Neural progenitor cell (in vitro differentiated cells): ENCODE measurements at regions not wholly inside any gene's neighbourhood (a gene's known extent, or its start where the extent isn't known, plus 50 kb on each side); places are given as distances from the start of the nearest gene placed in this dataset.
"Not testable (repeated sequence)": the region's sequence is repeated elsewhere in the genome, so short reads cannot be mapped to it uniquely, and the experiment has no call there.

Experiments used
- DNase-seq: peaks from one replicate; pipeline ENCODE4 v3.0.0-alpha.2; 2016; ENCODE audit warnings: low spot score
- H2AFZ ChIP-seq: fragments of 200-600 bp; sonication (generic); replicated peaks from 2 replicates; pipeline ENCODE4 v1.6.1; 2016; ENCODE audit warnings: antibody characterized with exemption
- H3F3A ChIP-seq: fragments of 200-600 bp; sonication (generic); 2 replicates; pipeline ENCODE4 v1.6.1; 2016; ENCODE audit warnings: antibody characterized with exemption, low read depth
- H3K27ac ChIP-seq: fragments of 200-600 bp; sonication (generic); 2 replicates; pipeline ENCODE4 v1.5.1; 2016; ENCODE audit warnings: mild to moderate bottlenecking
- H3K27me3 ChIP-seq: fragments of 200-600 bp; sonication (generic); 2 replicates; pipeline ENCODE4 v1.6.1; 2016; ENCODE audit warnings: mild to moderate bottlenecking, moderate library complexity
- H3K36me3 ChIP-seq: fragments of 200-600 bp; sonication (generic); 2 replicates; pipeline ENCODE4 v1.5.1; 2016
- H3K4me1 ChIP-seq: fragments of 200-600 bp; sonication (generic); 2 replicates; pipeline ENCODE4 v1.6.1; 2016; ENCODE audit warnings: mixed run types
- H3K4me2 ChIP-seq: fragments of 200-600 bp; sonication (generic); 2 replicates; pipeline ENCODE4 v1.6.1; 2016
- H3K4me3 ChIP-seq: fragments of 200-600 bp; sonication (generic); 2 replicates; pipeline ENCODE4 v1.5.1; 2016
- H3K79me2 ChIP-seq: fragments of 200-600 bp; sonication (generic); 2 replicates; pipeline ENCODE4 v1.6.1; 2016; ENCODE audit warnings: low read depth
- H3K9ac ChIP-seq: fragments of 200-600 bp; sonication (generic); 2 replicates; pipeline ENCODE4 v1.6.1; 2016
- H3K9me3 ChIP-seq: fragments of 200-600 bp; sonication (generic); 2 replicates; pipeline ENCODE4 v1.5.1; 2016; ENCODE audit warnings: low read depth
- H4K20me1 ChIP-seq: fragments of 200-600 bp; sonication (generic); 2 replicates; pipeline ENCODE4 v1.6.1; 2016; ENCODE audit warnings: low read depth
- H3K27ac Mint-ChIP-seq: 3 replicates; pipeline ENCODE4 v1.8.0; 2021; ENCODE audit warnings: mixed read lengths
- H3K27me3 Mint-ChIP-seq: 2 replicates; pipeline ENCODE4 v1.8.0; 2022; ENCODE audit warnings: low read depth, mild to moderate bottlenecking, inconsistent platforms, moderate library complexity, mixed read lengths; ENCODE audit not compliant: insufficient read depth
- H3K36me3 Mint-ChIP-seq: 3 replicates; pipeline ENCODE4 v1.8.0; 2021; ENCODE audit warnings: mixed read lengths
- H3K4me1 Mint-ChIP-seq: 3 replicates; pipeline ENCODE4 v1.8.0; 2021; ENCODE audit warnings: mixed read lengths
- H3K4me3 Mint-ChIP-seq: 3 replicates; pipeline ENCODE4 v1.8.0; 2021; ENCODE audit warnings: mild to moderate bottlenecking, moderate library complexity, mixed read lengths
- H3K9me3 Mint-ChIP-seq: 3 replicates; pipeline ENCODE4 v1.8.0; 2020; ENCODE audit warnings: mixed read lengths
- CTCF ChIP-seq: fragments of 200-600 bp; sonication (generic); IDR thresholded peaks from 2 replicates; pipeline ENCODE4 v1.5.1; 2017; ENCODE audit warnings: antibody characterized with exemption, mild to moderate bottlenecking
- EZH2 ChIP-seq: fragments of 200-600 bp; sonication (generic); IDR thresholded peaks from 2 replicates; pipeline ENCODE4 v1.6.1; 2017; ENCODE audit warnings: antibody characterized with exemption, mild to moderate bottlenecking, moderate library complexity
- EZH2phosphoT487 ChIP-seq: fragments of 200-600 bp; sonication (generic); IDR thresholded peaks from 2 replicates; pipeline ENCODE4 v1.6.1; 2017; ENCODE audit warnings: antibody characterized with exemption

DNA sequence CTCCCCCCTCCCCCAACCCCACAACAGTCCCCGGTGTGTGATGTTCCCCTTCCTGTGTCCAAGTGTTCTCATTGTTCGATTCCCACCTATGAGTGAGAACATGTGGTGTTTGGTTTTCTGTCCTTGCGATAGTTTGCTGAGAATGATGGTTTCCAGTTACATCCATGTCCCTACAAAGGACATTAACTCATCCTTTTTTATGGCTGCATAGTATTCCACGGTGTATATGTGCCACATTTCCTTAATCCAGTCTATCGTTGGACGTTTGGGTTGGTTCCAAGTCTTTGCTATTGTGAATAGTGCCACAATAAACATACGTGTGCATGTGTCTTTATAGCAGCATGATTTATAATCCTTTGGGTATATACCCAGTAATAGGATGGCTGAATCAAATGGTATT is 107.3 kb downstream of the ZNF648 start:
- H3K4me1 ChIP-seq, H3K27ac Mint-ChIP-seq, H3K36me3 ChIP-seq, H3K79me2 ChIP-seq, H3K4me3 ChIP-seq, H3K9ac ChIP-seq, H3K4me2 ChIP-seq, H3K27me3 ChIP-seq, H4K20me1 ChIP-seq, H3K27me3 Mint-ChIP-seq, H3K27ac ChIP-seq, H3K4me3 Mint-ChIP-seq, H3F3A ChIP-seq, H3K9me3 ChIP-seq, H3K4me1 Mint-ChIP-seq, H2AFZ ChIP-seq, H3K36me3 Mint-ChIP-seq, DNase-seq: not testable (repeated sequence)
- peaks cover 14% of the 10 kb centered on the region for H3K9me3 Mint-ChIP-seq

- no peaks in the 10 kb centered on the region for H3F3A ChIP-seq
- peaks cover 6% of the 10 kb centered on the region for H3K27me3 Mint-ChIP-seq
- H3K4me3 Mint-ChIP-seq: no peak overlapping the region
- H3K27ac Mint-ChIP-seq: no peak overlapping the region
- H3K9me3 ChIP-seq: no peaks in the 10 kb centered on the region
- H3K27ac ChIP-seq: no peak overlapping the region
- no peaks in the 10 kb centered on the region for H3K79me2 ChIP-seq
- H3K27me3 ChIP-seq: no peaks in the 10 kb centered on the region
- H3K9ac ChIP-seq: no peak overlapping the region
- no peak overlapping the region for H3K4me3 ChIP-seq
- H3K9me3 Mint-ChIP-seq: peaks cover 8% of the 10 kb centered on the region
- DNase-seq: no peak
- H2AFZ ChIP-seq: no peak overlapping the region
- TF ChIP-seq EZH2phosphoT487: no peak
- no peak for TF ChIP-seq CTCF
- no peak for TF ChIP-seq EZH2
- H4K20me1 ChIP-seq: no peaks in the 10 kb centered on the region
- H3K4me1 Mint-ChIP-seq: no peaks in the 10 kb centered on the region
- H3K36me3 Mint-ChIP-seq: no peaks in the 10 kb centered on the region
- H3K36me3 ChIP-seq: no peaks in the 10 kb centered on the region
- H3K4me2 ChIP-seq: no peak overlapping the region
- no peaks in the 10 kb centered on the region for H3K4me1 ChIP-seq
Measured at GRCh38 chr1:181953596-181953995, 107.9 kb downstream of the ZNF648 start.

- no peak for DNase-seq
- Histone ChIP-seq H3K9ac (no peak overlapping the region), H2AFZ (no peak overlapping the region), H4K20me1 (no peaks in the 10 kb centered on the region), H3K27me3 (no peaks in the 10 kb centered on the region), H3K4me1 (no peaks in the 10 kb centered on the region), H3K36me3 (no peaks in the 10 kb centered on the region), H3F3A (no peaks in the 10 kb centered on the region), H3K79me2 (no peaks in the 10 kb centered on the region), H3K27ac (no peak overlapping the region), H3K9me3 (no peaks in the 10 kb centered on the region), H3K4me2 (no peak overlapping the region), H3K4me3 (no peak overlapping the region)
- no peak overlapping the region for H3K27ac Mint-ChIP-seq
- no peak for TF ChIP-seq EZH2
- no peak for TF ChIP-seq CTCF
- TF ChIP-seq EZH2phosphoT487: no peak
- no peaks in the 10 kb centered on the region for H3K4me1 Mint-ChIP-seq
- H3K36me3 Mint-ChIP-seq: no peaks in the 10 kb centered on the region
- peaks cover 4% of the 10 kb centered on the region for H3K27me3 Mint-ChIP-seq
- H3K9me3 Mint-ChIP-seq: peaks cover 6% of the 10 kb centered on the region
- no peak overlapping the region for H3K4me3 Mint-ChIP-seq
Measured at GRCh38 chr1:181951213-181951612, 110.3 kb downstream of the ZNF648 start.

DNA sequence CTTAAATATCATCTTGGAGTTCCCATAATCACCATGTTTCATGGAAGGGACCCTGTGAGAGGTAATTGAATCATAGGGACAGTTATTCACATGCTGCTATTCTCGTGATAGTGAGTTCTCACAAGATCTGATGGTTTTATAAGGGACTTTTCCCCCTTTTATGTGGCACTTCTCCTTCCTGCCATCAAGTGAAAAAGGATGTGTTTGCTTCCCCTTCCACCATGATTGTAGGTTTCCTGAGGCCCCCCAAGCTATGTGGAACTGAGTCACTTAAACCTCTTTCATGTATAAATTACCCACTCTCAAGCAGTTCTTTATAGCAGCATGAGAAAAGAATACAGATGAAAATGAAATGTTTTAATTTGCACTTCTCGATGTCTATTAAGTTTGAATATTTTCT is 112.0 kb downstream of the ZNF648 start:
- no peaks in the 10 kb centered on the region for H3K36me3 ChIP-seq
- H3K4me2 ChIP-seq: no peak overlapping the region
- Mint-ChIP-seq H3K36me3 (no peaks in the 10 kb centered on the region), H3K27me3 (no peaks in the 10 kb centered on the region), H3K9me3 (peaks cover 10% of the 10 kb centered on the region), H3K4me3 (no peak overlapping the region), H3K27ac (no peak overlapping the region), H3K4me1 (no peaks in the 10 kb centered on the region)
- H3K27me3 ChIP-seq: no peaks in the 10 kb centered on the region
- H3F3A ChIP-seq: no peaks in the 10 kb centered on the region
- H3K4me3 ChIP-seq: no peak overlapping the region
- TF ChIP-seq EZH2phosphoT487 (no peak), CTCF (no peak), EZH2 (no peak)
- DNase-seq: no peak
- H3K9me3 ChIP-seq: peaks cover 4% of the 10 kb centered on the region
- no peaks in the 10 kb centered on the region for H4K20me1 ChIP-seq
- H2AFZ ChIP-seq: no peak overlapping the region
- no peaks in the 10 kb centered on the region for H3K4me1 ChIP-seq
- no peak overlapping the region for H3K9ac ChIP-seq
- no peaks in the 10 kb centered on the region for H3K79me2 ChIP-seq
- H3K27ac ChIP-seq: no peak overlapping the region
